Gastroesophageal sphincter (tissue), 4 donors: ENCODE measurements at regions not wholly inside any gene's neighbourhood (a gene's known extent, or its start where the extent isn't known, plus 50 kb on each side); places are given as distances from the start of the nearest gene placed in this dataset.

Source experiments
- ATAC-seq: fragments of 150-250 bp; one replicate; pipeline ENCODE4 v1.9.1; 2016; ENCODE audit warnings: mild to moderate bottlenecking, moderate library complexity
- H3K27ac ChIP-seq, 4 donors: fragments of 200-600 bp; sonication (generic) in 3 of 4; 1 replicate in 3 of 4; 2 replicates in 1 of 4; pipeline ENCODE4 v1.5.1; 2016 to 2019
- H3K27me3 ChIP-seq: fragments of 200-600 bp; sonication (generic); one replicate; pipeline ENCODE4 v1.5.1; 2019
- H3K36me3 ChIP-seq, 2 donors: fragments of 200-600 bp; sonication (generic); one replicate each; pipeline ENCODE4 v1.5.1; 2019; ENCODE audit warnings: control low read depth in 1 of 2
- H3K4me1 ChIP-seq, 3 donors: fragments of 200-600 bp; sonication (generic); 1 replicate in 2 of 3; 2 replicates in 1 of 3; pipeline ENCODE4 v1.5.1; 2016 to 2019; ENCODE audit warnings: control low read depth in 2 of 3
- H3K4me3 ChIP-seq, 2 donors: fragments of 200-600 bp; sonication (generic); one replicate each; pipeline ENCODE4 v1.5.1; 2019; ENCODE audit warnings: mild to moderate bottlenecking in 1 of 2, moderate library complexity in 1 of 2
- H3K9me3 ChIP-seq, 3 donors: fragments of 200-600 bp; sonication (generic); one replicate each; pipeline ENCODE4 v1.5.1; 2017 to 2019; ENCODE audit warnings: control low read depth in 2 of 3
- EP300 ChIP-seq: sonication (generic); formaldehyde crosslinking; IDR thresholded peaks from one replicate; pipeline ENCODE4 v1.6.1; 2017; ENCODE audit warnings: antibody characterized with exemption, mild to moderate bottlenecking
- POLR2A ChIP-seq, 2 donors: fragments of 450-650 bp; IDR thresholded peaks; one replicate each; pipeline ENCODE4 v1.6.1; 2017; ENCODE audit warnings: antibody characterized with exemption in 2 of 2, mild to moderate bottlenecking in 2 of 2, moderate library complexity in 1 of 2
- POLR2AphosphoS5 ChIP-seq: sonication (generic); formaldehyde crosslinking; IDR thresholded peaks from one replicate; pipeline ENCODE4 v1.6.1; 2017; ENCODE audit warnings: antibody characterized with exemption
- WGBS, 2 donors: methylation state at CpG; one replicate each; pipeline ENCODE4 v1.1.5; 2018; ENCODE audit warnings: low coverage in 1 of 2; 5-methylcytosine and 5-hydroxymethylcytosine counted together
- TF ChIP-seq, protein P1 (sequence below), 4 experiments: fragments of 200-600 bp in 2 of 4; fragments of 450-650 bp in 2 of 4; sonication (generic) in 1 of 4; IDR thresholded peaks; one replicate each; pipeline ENCODE4 v1.5.1; 2017 to 2019; ENCODE audit warnings: antibody characterized with exemption in 4 of 4, mild to moderate bottlenecking in 2 of 4, moderate library complexity in 2 of 4

- TF ChIP-seq POLR2AphosphoS5 (no peak), POLR2A (IDR thresholded peaks at IDR 0.05) (no peak), EP300 (no peak)
- TF ChIP-seq, protein P1, sequence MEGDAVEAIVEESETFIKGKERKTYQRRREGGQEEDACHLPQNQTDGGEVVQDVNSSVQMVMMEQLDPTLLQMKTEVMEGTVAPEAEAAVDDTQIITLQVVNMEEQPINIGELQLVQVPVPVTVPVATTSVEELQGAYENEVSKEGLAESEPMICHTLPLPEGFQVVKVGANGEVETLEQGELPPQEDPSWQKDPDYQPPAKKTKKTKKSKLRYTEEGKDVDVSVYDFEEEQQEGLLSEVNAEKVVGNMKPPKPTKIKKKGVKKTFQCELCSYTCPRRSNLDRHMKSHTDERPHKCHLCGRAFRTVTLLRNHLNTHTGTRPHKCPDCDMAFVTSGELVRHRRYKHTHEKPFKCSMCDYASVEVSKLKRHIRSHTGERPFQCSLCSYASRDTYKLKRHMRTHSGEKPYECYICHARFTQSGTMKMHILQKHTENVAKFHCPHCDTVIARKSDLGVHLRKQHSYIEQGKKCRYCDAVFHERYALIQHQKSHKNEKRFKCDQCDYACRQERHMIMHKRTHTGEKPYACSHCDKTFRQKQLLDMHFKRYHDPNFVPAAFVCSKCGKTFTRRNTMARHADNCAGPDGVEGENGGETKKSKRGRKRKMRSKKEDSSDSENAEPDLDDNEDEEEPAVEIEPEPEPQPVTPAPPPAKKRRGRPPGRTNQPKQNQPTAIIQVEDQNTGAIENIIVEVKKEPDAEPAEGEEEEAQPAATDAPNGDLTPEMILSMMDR (IDR thresholded peaks at IDR 0.05) = no peak
- ATAC-seq = no peak
- no peaks in the 10 kb centered on the region for H3K9me3 ChIP-seq
Measured at GRCh38 chr3:8338424-8338823, 163.2 kb upstream of the LMCD1 start.

DNA sequence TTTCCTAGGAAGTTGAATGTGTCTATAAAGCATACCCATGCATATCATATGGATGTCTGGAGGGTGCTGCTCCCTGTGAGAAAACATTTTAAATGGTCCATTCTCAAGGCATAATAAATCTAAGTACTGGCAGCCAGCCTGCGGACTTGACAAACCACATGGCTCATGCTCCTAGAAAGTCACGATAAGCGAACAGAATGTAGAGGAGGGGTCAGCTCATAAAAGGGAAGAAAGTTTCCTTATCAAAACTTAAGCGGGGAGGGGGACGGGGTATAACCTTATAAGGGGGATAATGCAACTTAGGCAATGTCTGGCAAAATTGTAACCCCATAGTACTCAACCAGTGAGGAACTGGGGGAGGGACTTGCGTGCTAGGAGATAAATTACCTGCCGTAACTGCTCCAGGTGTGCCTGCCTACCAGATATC is 159.8 kb upstream of the LMCD1 start:
- Histone ChIP-seq H3K27ac (no peak overlapping the region), H3K4me3 (no peak overlapping the region), H3K36me3 (no peaks in the 10 kb centered on the region), H3K9me3 (peaks cover 0 to 8% (median 0%) of the 10 kb centered on the region in 3 donors), H3K27me3 (no peaks in the 10 kb centered on the region), H3K4me1 (no peaks in the 10 kb centered on the region)
- WGBS, 2 donors = 33 to 34% methylated on average over 7 of the region's 7 CpGs
- no peak for ATAC-seq
- TF ChIP-seq EP300 = no peak
- TF ChIP-seq, protein P1 (IDR thresholded peaks at IDR 0.05) = no peak
- no peak for TF ChIP-seq POLR2A (IDR thresholded peaks at IDR 0.05)
- no peak for TF ChIP-seq POLR2AphosphoS5

More at GRCh38 chr3:8338424-8338823, 163.2 kb upstream of the LMCD1 start:
- no peak overlapping the region for H3K4me3 ChIP-seq
- 68 to 82% methylated on average over 2 of the region's 2 CpGs for WGBS, 2 donors
- no peaks in the 10 kb centered on the region for H3K4me1 ChIP-seq
- H3K36me3 ChIP-seq = no peaks in the 10 kb centered on the region
- no peaks in the 10 kb centered on the region for H3K27me3 ChIP-seq
- no peak overlapping the region for H3K27ac ChIP-seq

DNA sequence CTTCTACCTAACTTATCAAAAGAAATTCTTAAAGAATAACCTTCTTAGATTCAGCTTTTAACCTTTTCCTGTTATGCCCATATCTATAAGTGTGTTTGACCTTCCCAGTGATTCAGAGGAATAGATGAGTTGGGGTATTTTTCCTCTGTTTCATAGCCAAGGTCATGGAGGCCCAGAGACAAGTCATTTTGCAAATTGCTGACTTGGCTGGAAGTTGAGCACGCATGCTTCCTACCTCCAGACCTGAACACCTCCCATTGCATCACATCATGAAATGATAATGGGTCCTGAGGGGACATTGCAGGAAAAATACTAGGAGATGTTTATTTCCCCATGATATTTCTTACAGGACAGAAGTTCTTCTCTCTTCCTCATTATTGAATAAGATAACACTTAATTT is 158.6 kb upstream of the LMCD1 start:
- WGBS, 2 donors = 73% methylated on average over 1 of the region's 1 CpG; no CpG with 5 or more reads in 1 of the 2 donors
- H3K27ac ChIP-seq = no peak overlapping the region
- no peak for ATAC-seq

GRCh38 chr3:8345398-8345797 is 156.2 kb upstream of the LMCD1 start:
- H3K27ac ChIP-seq = no peak overlapping the region
- H3K4me1 ChIP-seq = no peaks in the 10 kb centered on the region
- H3K36me3 ChIP-seq = no peaks in the 10 kb centered on the region
- no peak overlapping the region for H3K4me3 ChIP-seq
- no peak for TF ChIP-seq POLR2A (IDR thresholded peaks at IDR 0.05)
- TF ChIP-seq, protein P1 (IDR thresholded peaks at IDR 0.05) = no peak
- no peak for TF ChIP-seq POLR2AphosphoS5
- no peak for TF ChIP-seq EP300
- H3K9me3 ChIP-seq = peaks cover 0 to 8% (median 0%) of the 10 kb centered on the region in 3 donors
- no peak for ATAC-seq
- H3K27me3 ChIP-seq = no peaks in the 10 kb centered on the region

More for the DNA sequence above, 158.6 kb upstream of the LMCD1 start:
- Histone ChIP-seq H3K36me3 (no peaks in the 10 kb centered on the region), H3K27me3 (no peaks in the 10 kb centered on the region), H3K9me3 (peaks cover 0 to 8% (median 0%) of the 10 kb centered on the region in 3 donors), H3K4me3 (no peak overlapping the region), H3K4me1 (no peaks in the 10 kb centered on the region)
- TF ChIP-seq, protein P1 (IDR thresholded peaks at IDR 0.05) = no peak
- no peak for TF ChIP-seq EP300
- no peak for TF ChIP-seq POLR2AphosphoS5
- no peak for TF ChIP-seq POLR2A (IDR thresholded peaks at IDR 0.05)

- 83 to 89% methylated on average over 2 of the region's 2 CpGs for WGBS, 2 donors
Measured at GRCh38 chr3:8348076-8348475, 153.5 kb upstream of the LMCD1 start.

More at GRCh38 chr3:8348076-8348475, 153.5 kb upstream of the LMCD1 start:
- no peaks in the 10 kb centered on the region for H3K36me3 ChIP-seq
- H3K4me1 ChIP-seq = no peaks in the 10 kb centered on the region
- H3K27ac ChIP-seq = no peak overlapping the region
- peaks cover 0 to 8% (median 0%) of the 10 kb centered on the region in 3 donors for H3K9me3 ChIP-seq
- no peak overlapping the region for H3K4me3 ChIP-seq
- ATAC-seq = no peak
- TF ChIP-seq EP300 (no peak), POLR2A (IDR thresholded peaks at IDR 0.05) (no peak), POLR2AphosphoS5 (no peak)
- TF ChIP-seq, protein P1 (IDR thresholded peaks at IDR 0.05) = no peak
- no peaks in the 10 kb centered on the region for H3K27me3 ChIP-seq
